Adrenal gland (tissue), 9 donors: ENCODE measurements at regions not wholly inside any gene's neighbourhood (a gene's known extent, or its start where the extent isn't known, plus 50 kb on each side); places are given as distances from the start of the nearest gene placed in this dataset.

ENCODE experiments used
- DNase-seq, 7 donors: peaks; one replicate each; pipeline ENCODE4 v3.0.0-alpha.2; 2019 to 2020
- H3K27ac ChIP-seq, 5 donors: fragments of 200-600 bp; sonication (generic) in 4 of 5; 1 replicate in 3 of 5; 2 replicates in 2 of 5; pipeline versions ENCODE4 v1.5.1 to v1.8.0; 2016 to 2020; ENCODE audit warnings: mild to moderate bottlenecking in 1 of 5
- H3K27me3 ChIP-seq: fragments of 200-600 bp; 2 replicates; pipeline ENCODE4 v1.8.0; 2021
- H3K36me3 ChIP-seq, 2 donors: fragments of 200-600 bp; replicated peaks in 1 of 2; 1 replicate in 1 of 2; 2 replicates in 1 of 2; pipeline versions ENCODE4 v1.5.1 to v1.8.0; 2018 to 2022
- H3K4me1 ChIP-seq, 2 donors: fragments of 200-600 bp; replicated peaks in 1 of 2; 1 replicate in 1 of 2; 2 replicates in 1 of 2; pipeline versions ENCODE4 v1.5.1 to v1.8.0; 2018 to 2021
- H3K4me3 ChIP-seq, 4 donors: fragments of 200-600 bp; sonication (generic) in 3 of 4; one replicate each; pipeline ENCODE4 v1.5.1; 2016 to 2018
- H3K9me3 ChIP-seq, 3 donors: fragments of 200-600 bp; sonication (generic) in 1 of 3; replicated peaks in 1 of 3; 1 replicate in 2 of 3; 2 replicates in 1 of 3; pipeline versions ENCODE4 v1.5.1 to v1.8.0; 2016 to 2021
- CTCF ChIP-seq, 6 experiments: fragments of 450-650 bp in 4 of 6; fragments of 200-600 bp in 2 of 6; sonication (generic) in 1 of 6; IDR thresholded peaks; 1 replicate in 5 of 6; 2 replicates in 1 of 6; pipeline versions ENCODE4 v1.5.1 to v1.8.0; 2016 to 2021; ENCODE audit warnings: antibody characterized with exemption in 6 of 6, mild to moderate bottlenecking in 2 of 6, moderate library complexity in 1 of 6
- POLR2A ChIP-seq, 2 donors: fragments of 450-650 bp; IDR thresholded peaks; one replicate each; pipeline ENCODE4 v1.6.1; 2017; ENCODE audit warnings: antibody characterized with exemption in 2 of 2, mild to moderate bottlenecking in 2 of 2, moderate library complexity in 1 of 2
- WGBS, 4 donors: extraction: QIAGEN DNeasy Blood & Tissue Kit in 2 of 4; methylation state at CpG; one replicate each; pipeline versions ENCODE4 v1.1.5 to v1.1.7; 2013 to 2017; 5-methylcytosine and 5-hydroxymethylcytosine counted together
- intact Hi-C, 2 donors: fragments of 100-400 bp; cut with DNase I; formaldehyde crosslinking; loops; one replicate each; pipeline versions ENCODE4 v1.14.1 to v1.15.0; 2022 to 2023
- donor health status: healthy with polysubstance abuse.
- donor health status: Bipolar disorder and iron deficiency.
- donor health status: DM: yes; HTN: yes; CAD: no.
- donor health status: DM: no; HTN: no; CAD: no.
- donor health status: DM: no; HTN: no; CAD: no.

GRCh38 chr16:51341204-51341603 is 190.1 kb upstream of the SALL1 start:
- no peaks in the 10 kb centered on the region for H3K27me3 ChIP-seq
- no peak for DNase-seq
- no peak overlapping the region for H3K4me3 ChIP-seq
- WGBS, 4 donors: 44 to 65% (median 54%) methylated on average over 3 to 4 of the region's 4 CpGs
- H3K27ac ChIP-seq: no peak overlapping the region
- H3K36me3 ChIP-seq: no peaks in the 10 kb centered on the region
- intact Hi-C loops: no loop called here
- H3K4me1 ChIP-seq: no peaks in the 10 kb centered on the region
- TF ChIP-seq POLR2A (IDR thresholded peaks at IDR 0.05) (no peak), CTCF (IDR thresholded peaks at IDR 0.05) (no peak)
- H3K9me3 ChIP-seq: no peaks in the 10 kb centered on the region

GRCh38 chr16:51337662-51338061 is 186.6 kb upstream of the SALL1 start:
- WGBS, 4 donors: 43 to 68% (median 64%) methylated on average over 3 of the region's 3 CpGs
- Histone ChIP-seq H3K27ac (no peak overlapping the region), H3K9me3 (no peaks in the 10 kb centered on the region), H3K4me1 (no peaks in the 10 kb centered on the region), H3K36me3 (no peaks in the 10 kb centered on the region), H3K4me3 (no peak overlapping the region), H3K27me3 (no peaks in the 10 kb centered on the region)
- intact Hi-C loops: no loop called here
- TF ChIP-seq CTCF (IDR thresholded peaks at IDR 0.05) (no peak), POLR2A (IDR thresholded peaks at IDR 0.05) (no peak)
- no peak for DNase-seq

GRCh38 chr16:51328733-51329132 is 177.7 kb upstream of the SALL1 start:
- WGBS, 4 donors: 33 to 48% (median 41%) methylated on average over 5 to 7 of the region's 7 CpGs

GRCh38 chr16:51327001-51327400 is 175.9 kb upstream of the SALL1 start:
- DNase-seq: no peak
- TF ChIP-seq CTCF (IDR thresholded peaks at IDR 0.05) (no peak), POLR2A (IDR thresholded peaks at IDR 0.05) (no peak)
- no peaks in the 10 kb centered on the region for H3K27me3 ChIP-seq
- H3K9me3 ChIP-seq: no peaks in the 10 kb centered on the region
- no peak overlapping the region for H3K4me3 ChIP-seq
- no peaks in the 10 kb centered on the region for H3K4me1 ChIP-seq
- no peaks in the 10 kb centered on the region for H3K36me3 ChIP-seq
- H3K27ac ChIP-seq: no peak overlapping the region
- WGBS, 4 donors: 56 to 65% (median 58%) methylated on average over 2 of the region's 2 CpGs
- intact Hi-C loops: no loop called here

More at GRCh38 chr16:51328733-51329132, 177.7 kb upstream of the SALL1 start:
- no peak for TF ChIP-seq CTCF (IDR thresholded peaks at IDR 0.05)
- Histone ChIP-seq H3K27me3 (no peaks in the 10 kb centered on the region), H3K36me3 (no peaks in the 10 kb centered on the region), H3K4me3 (no peak overlapping the region), H3K27ac (no peak overlapping the region), H3K9me3 (no peaks in the 10 kb centered on the region), H3K4me1 (no peaks in the 10 kb centered on the region)
- intact Hi-C loops: no loop called here
- no peak for DNase-seq
